Breast epithelium (tissue), 4 donors: ENCODE measurements at regions not wholly inside any gene's neighbourhood (a gene's known extent, or its start where the extent isn't known, plus 50 kb on each side); places are given as distances from the start of the nearest gene placed in this dataset.

Experiments
- DNase-seq, 2 donors: peaks; one replicate each; pipeline ENCODE4 v3.0.0-alpha.2; 2019; ENCODE audit warnings: low spot score in 2 of 2
- H3K27ac ChIP-seq, 2 donors: fragments of 200-600 bp; sonication (generic) in 1 of 2; one replicate each; pipeline ENCODE4 v1.5.1; 2016 to 2019; ENCODE audit warnings: mild to moderate bottlenecking in 1 of 2
- H3K27me3 ChIP-seq, 2 donors: fragments of 200-600 bp; sonication (generic) in 1 of 2; one replicate each; pipeline versions ENCODE4 v1.5.1 to v1.6.0; 2017 to 2019; ENCODE audit warnings: control low read depth in 1 of 2, mild to moderate bottlenecking in 1 of 2
- H3K36me3 ChIP-seq: fragments of 200-600 bp; one replicate; pipeline ENCODE4 v1.5.1; 2019
- H3K4me1 ChIP-seq, 2 donors: fragments of 200-600 bp; sonication (generic); one replicate each; pipeline ENCODE4 v1.5.1; 2016 to 2019; ENCODE audit warnings: control low read depth in 1 of 2
- H3K4me3 ChIP-seq, 3 donors: fragments of 200-600 bp; sonication (generic); 1 replicate in 2 of 3; 2 replicates in 1 of 3; pipeline ENCODE4 v1.5.1; 2016 to 2019; ENCODE audit warnings: mild to moderate bottlenecking in 3 of 3, moderate library complexity in 2 of 3
- H3K9me3 ChIP-seq, 2 donors: fragments of 200-600 bp; sonication (generic) in 1 of 2; one replicate each; pipeline ENCODE4 v1.5.1; 2016 to 2019; ENCODE audit warnings: control low read depth in 1 of 2
- POLR2A ChIP-seq: fragments of 450-650 bp; IDR thresholded peaks from one replicate; pipeline ENCODE4 v1.6.1; 2016; ENCODE audit warnings: antibody characterized with exemption, mild to moderate bottlenecking, moderate library complexity
- POLR2AphosphoS5 ChIP-seq, 3 donors: sonication (generic); formaldehyde crosslinking; IDR thresholded peaks; one replicate each; pipeline ENCODE4 v1.6.1; 2017; ENCODE audit warnings: antibody characterized with exemption in 3 of 3
- intact Hi-C: fragments of 100-400 bp; cut with DNase I; formaldehyde crosslinking; loops from one replicate; pipeline ENCODE4 v1.15.1; 2023; ENCODE audit warnings: low total_unique reads
- TF ChIP-seq, protein P1 (sequence below), 3 donors: fragments of 450-650 bp; IDR thresholded peaks; one replicate each; pipeline ENCODE4 v1.5.1; 2016 to 2017; ENCODE audit warnings: antibody characterized with exemption in 3 of 3, mild to moderate bottlenecking in 3 of 3, moderate library complexity in 3 of 3

DNA sequence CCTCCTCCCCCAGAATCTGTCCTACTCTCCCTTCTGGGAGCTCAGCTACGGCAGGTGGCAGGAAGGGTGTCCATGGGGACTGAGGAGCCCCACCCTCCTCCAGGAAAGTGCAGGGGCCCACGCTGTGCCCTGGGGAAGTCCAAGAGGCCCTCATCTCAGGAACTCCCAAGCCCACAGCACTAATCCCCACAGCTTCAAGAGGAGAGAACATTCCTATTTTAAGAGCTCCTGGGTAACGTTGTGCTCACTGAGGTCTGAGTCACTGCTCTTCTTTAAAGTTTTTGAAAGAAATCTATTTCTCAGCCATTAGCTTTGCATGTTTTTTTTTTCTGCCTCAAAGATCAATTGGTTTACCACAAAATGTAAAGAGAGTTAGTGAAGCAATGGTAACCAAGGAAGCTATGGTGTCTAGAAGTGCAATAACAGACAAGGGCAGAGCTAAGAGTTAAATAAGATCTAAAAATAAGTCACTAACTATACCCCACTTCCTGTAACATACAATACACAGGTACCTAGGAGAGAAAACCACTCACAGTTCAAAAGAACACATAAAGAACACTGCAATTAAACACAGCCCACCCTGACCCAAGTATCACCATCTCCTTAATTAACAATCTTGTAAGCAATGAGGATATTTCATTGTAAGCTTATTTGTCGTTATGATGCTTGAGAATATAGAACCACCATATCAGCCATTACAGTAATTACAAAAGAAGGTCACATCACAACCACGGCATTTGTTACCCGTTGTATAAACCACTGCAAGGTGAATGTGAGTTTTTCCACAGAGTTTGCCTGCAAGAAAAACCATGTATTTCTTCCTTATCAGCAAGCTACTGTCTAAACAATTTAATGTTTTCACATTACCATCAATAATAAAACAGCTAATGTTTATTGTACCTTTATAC is 382.3 kb upstream of the SLC30A5 start:
- H3K36me3 ChIP-seq: no peaks in the 10 kb centered on the region
- H3K4me1 ChIP-seq: no peaks in the 10 kb centered on the region
- no peaks in the 10 kb centered on the region for H3K27me3 ChIP-seq
- intact Hi-C loops: no loop called here
- no peak for TF ChIP-seq POLR2AphosphoS5 (IDR thresholded peaks at IDR 0.05)
- TF ChIP-seq, protein P1, sequence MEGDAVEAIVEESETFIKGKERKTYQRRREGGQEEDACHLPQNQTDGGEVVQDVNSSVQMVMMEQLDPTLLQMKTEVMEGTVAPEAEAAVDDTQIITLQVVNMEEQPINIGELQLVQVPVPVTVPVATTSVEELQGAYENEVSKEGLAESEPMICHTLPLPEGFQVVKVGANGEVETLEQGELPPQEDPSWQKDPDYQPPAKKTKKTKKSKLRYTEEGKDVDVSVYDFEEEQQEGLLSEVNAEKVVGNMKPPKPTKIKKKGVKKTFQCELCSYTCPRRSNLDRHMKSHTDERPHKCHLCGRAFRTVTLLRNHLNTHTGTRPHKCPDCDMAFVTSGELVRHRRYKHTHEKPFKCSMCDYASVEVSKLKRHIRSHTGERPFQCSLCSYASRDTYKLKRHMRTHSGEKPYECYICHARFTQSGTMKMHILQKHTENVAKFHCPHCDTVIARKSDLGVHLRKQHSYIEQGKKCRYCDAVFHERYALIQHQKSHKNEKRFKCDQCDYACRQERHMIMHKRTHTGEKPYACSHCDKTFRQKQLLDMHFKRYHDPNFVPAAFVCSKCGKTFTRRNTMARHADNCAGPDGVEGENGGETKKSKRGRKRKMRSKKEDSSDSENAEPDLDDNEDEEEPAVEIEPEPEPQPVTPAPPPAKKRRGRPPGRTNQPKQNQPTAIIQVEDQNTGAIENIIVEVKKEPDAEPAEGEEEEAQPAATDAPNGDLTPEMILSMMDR (IDR thresholded peaks at IDR 0.05): no peak
- no peak for TF ChIP-seq POLR2A
- no peak overlapping the region for H3K4me3 ChIP-seq
- no peak overlapping the region for H3K27ac ChIP-seq
- no peak for DNase-seq
- H3K9me3 ChIP-seq: no peaks in the 10 kb centered on the region

DNA sequence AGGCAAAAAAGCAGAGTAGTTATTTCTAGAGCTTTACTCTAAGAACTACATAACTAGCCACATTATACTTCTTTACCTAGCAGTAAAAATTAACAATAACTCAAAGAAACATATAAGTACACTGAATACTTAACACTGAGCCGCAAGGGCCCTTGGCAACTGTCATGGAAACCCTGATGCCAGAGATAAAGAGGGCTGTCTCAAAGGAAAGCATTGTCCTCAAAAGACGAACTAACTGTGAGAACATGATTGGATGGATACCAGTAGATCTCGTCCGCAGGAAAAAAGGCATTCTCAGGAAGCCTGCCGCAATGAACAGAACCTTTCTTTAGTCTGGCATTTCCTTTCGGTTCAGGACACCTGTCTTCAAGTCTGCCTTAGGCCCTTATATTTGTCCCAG is 379.0 kb upstream of the SLC30A5 start:
- H3K36me3 ChIP-seq: no peaks in the 10 kb centered on the region

DNA sequence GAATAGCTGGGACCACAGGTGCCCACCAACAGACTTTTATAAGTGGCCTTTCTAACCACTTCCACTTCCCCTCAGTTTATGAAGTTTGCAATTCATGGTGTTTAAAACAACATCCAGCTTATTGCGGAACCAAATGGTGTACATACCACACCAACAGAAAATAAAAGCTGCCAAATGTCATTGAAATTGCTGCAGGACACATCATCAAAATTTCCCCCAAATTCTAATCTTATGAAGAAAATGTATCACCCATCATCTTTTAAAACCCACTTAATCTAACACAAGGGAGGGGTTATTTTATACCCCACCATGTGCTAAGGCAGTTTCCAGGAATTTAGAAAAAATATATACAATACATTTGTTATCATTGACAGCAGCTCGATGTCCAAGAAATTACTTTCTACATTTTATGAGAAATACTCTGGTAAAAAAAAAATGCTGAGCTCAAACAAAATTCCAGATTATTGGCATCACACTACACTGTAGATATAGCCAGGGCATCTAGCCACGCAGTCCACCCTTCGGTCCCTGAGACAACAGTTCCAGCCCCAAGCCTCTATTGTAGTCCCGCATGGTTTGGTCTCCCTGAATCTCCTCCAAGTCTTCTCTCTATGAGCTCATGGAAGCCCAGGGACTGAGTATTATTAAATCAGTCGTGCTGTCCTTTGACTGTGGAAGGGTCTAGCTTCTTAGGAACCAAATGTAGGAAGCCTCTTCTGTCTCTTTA is 372.8 kb upstream of the SLC30A5 start:
- Histone ChIP-seq H3K9me3 (no peaks in the 10 kb centered on the region), H3K27ac (no peak overlapping the region), H3K4me3 (no peak overlapping the region), H3K36me3 (no peaks in the 10 kb centered on the region), H3K27me3 (no peaks in the 10 kb centered on the region), H3K4me1 (no peaks in the 10 kb centered on the region)
- TF ChIP-seq POLR2AphosphoS5 (IDR thresholded peaks at IDR 0.05): no peak
- no peak for TF ChIP-seq POLR2A
- TF ChIP-seq, protein P1 (IDR thresholded peaks at IDR 0.05): no peak
- intact Hi-C loops: no loop called here
- DNase-seq: no peak

More for the DNA sequence above, 379.0 kb upstream of the SLC30A5 start:
- Histone ChIP-seq H3K4me1 (no peaks in the 10 kb centered on the region), H3K4me3 (peak overlapping the region in 1 of 3 donors; percentile 3), H3K9me3 (no peaks in the 10 kb centered on the region), H3K27ac (peak overlapping the region; percentile 78 to 83), H3K27me3 (no peaks in the 10 kb centered on the region)
- TF ChIP-seq POLR2A (no peak), POLR2AphosphoS5 (IDR thresholded peaks at IDR 0.05) (peak in 1 of 3 donors; percentile 55)
- peak in 1 of 2 donors; percentile 68 for DNase-seq
- intact Hi-C loops: no loop called here

DNA sequence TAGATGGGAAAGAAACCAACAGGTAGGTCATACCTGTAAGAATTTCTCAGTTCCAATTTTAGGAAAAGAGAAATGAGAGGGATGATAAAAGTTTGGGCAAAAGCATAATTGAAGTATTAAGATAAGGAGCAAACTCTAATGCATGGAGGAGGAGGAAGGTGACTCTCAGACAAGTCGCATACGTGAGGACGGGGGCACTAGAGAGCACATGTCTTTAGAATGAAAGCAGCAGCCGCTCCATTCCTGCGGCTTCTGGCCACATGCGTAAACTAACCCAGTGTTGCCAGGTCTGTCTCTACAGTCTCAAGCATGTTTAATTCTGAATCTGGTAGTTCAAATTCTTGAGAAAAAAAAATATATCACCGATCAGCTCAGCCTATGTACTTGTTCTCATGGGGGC is 371.5 kb upstream of the SLC30A5 start:
- H3K4me1 ChIP-seq: no peaks in the 10 kb centered on the region
- no peaks in the 10 kb centered on the region for H3K9me3 ChIP-seq
- no peak overlapping the region for H3K27ac ChIP-seq
- H3K4me3 ChIP-seq: no peak overlapping the region
- H3K27me3 ChIP-seq: no peaks in the 10 kb centered on the region
- no peaks in the 10 kb centered on the region for H3K36me3 ChIP-seq
- TF ChIP-seq POLR2A (no peak), POLR2AphosphoS5 (IDR thresholded peaks at IDR 0.05) (no peak)
- TF ChIP-seq, protein P1 (IDR thresholded peaks at IDR 0.05): no peak
- intact Hi-C loops: no loop called here
- DNase-seq: no peak

DNA sequence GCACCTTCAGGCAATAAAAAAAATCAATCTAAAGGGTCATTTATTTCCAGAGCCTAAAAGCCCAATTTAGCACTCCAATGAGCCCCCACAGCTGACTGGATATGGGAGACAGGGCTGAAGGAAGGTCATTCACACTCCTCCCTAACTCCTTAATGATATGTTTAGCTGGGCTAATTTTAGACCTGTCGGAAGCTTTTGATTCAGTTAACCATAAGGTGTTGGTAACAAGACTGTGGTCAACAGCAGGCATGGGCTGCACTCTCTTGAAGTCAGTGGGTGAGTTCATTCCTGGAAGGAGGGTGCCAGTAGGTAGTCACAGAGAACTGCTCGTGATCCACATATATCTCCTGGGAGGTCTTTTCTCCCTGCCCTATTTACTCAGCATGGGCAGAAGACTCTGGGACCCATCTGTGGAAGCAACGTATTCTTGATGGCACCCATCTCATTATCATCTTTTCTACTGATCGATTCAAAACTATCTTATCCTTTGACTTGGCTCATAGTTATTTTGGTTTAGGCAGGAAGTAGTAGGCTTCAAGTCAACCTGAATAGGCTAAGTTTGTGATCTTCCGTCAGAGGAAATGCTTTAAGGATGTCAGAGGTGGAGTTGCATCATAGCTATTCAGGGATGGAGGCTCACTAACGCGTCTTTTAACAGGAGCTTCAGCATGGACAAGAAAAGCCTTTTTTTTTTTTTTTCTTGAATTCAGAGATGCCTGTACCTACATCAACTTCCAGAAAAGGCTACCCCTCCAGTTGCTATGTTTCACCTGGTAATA is 367.7 kb upstream of the SLC30A5 start:
- Histone ChIP-seq H3K4me1 (no peaks in the 10 kb centered on the region), H3K9me3 (no peaks in the 10 kb centered on the region), H3K27ac (no peak overlapping the region), H3K36me3 (no peaks in the 10 kb centered on the region), H3K27me3 (no peaks in the 10 kb centered on the region), H3K4me3 (no peak overlapping the region)
- TF ChIP-seq POLR2A (no peak), POLR2AphosphoS5 (IDR thresholded peaks at IDR 0.05) (no peak)
- TF ChIP-seq, protein P1 (IDR thresholded peaks at IDR 0.05): no peak
- DNase-seq: no peak
- intact Hi-C loops: loop anchor here (5.0 kb wide), 1 partner anchor 194 kb away; no protein-coding TSS in a partner anchor
